ENCODE measurements at regions not wholly inside any gene's neighbourhood (a gene's known extent, or its start where the extent isn't known, plus 50 kb on each side); places are given as distances from the start of the nearest gene placed in this dataset.

GRCh38 chr3:96510334-96510733 is 304.1 kb upstream of the EPHA6 start:
- peaks cover 0 to 5% (median 0%) of the 10 kb centered on the region in 4 donors for H3K9me3 ChIP-seq (ENCODE audit: control insufficient read depth in 4 of 4, insufficient read depth in 3 of 4, low read length in 3 of 4)
- ATAC-seq (ENCODE audit: insufficient read depth, low FRiP score) (no peak), DNase-seq (no peak)
- H3K9ac ChIP-seq (ENCODE audit: insufficient read depth in 1 of 2, low read length in 2 of 2), result no peak overlapping the region
- 91 to 94% methylated on average over 7 of the region's 7 CpGs for WGBS, 2 donors
- H3K4me1 ChIP-seq (ENCODE audit: control insufficient read depth in 5 of 5, insufficient read depth in 5 of 5, low read length in 5 of 5), result no peaks in the 10 kb centered on the region
- no peak for TF ChIP-seq CTCF (IDR thresholded peaks at IDR 0.05; ENCODE audit: control extremely low read depth, extremely low read depth)
- no peak overlapping the region for H3K4me3 ChIP-seq
- no peak overlapping the region for H3K27ac ChIP-seq (ENCODE audit: low read depth in 1 of 2, low read length in 1 of 2)
- no peaks in the 10 kb centered on the region for H3K27me3 ChIP-seq (ENCODE audit: control insufficient read depth in 3 of 3, insufficient read depth in 3 of 3, low read length in 2 of 3)
- H3K36me3 ChIP-seq (ENCODE audit: control insufficient read depth in 4 of 4, insufficient read depth in 4 of 4, low read length in 4 of 4), result no peaks in the 10 kb centered on the region

- Histone ChIP-seq H3K27me3 (ENCODE audit: control insufficient read depth in 3 of 3, insufficient read depth in 3 of 3, low read length in 2 of 3) (no peaks in the 10 kb centered on the region), H3K36me3 (ENCODE audit: control insufficient read depth in 4 of 4, insufficient read depth in 4 of 4, low read length in 4 of 4) (no peaks in the 10 kb centered on the region), H3K27ac (ENCODE audit: low read depth in 1 of 2, low read length in 1 of 2) (no peak overlapping the region), H3K9me3 (ENCODE audit: control insufficient read depth in 4 of 4, insufficient read depth in 3 of 4, low read length in 3 of 4) (no peaks in the 10 kb centered on the region), H3K4me3 (no peak overlapping the region), H3K9ac (ENCODE audit: insufficient read depth in 1 of 2, low read length in 2 of 2) (no peak overlapping the region), H3K4me1 (ENCODE audit: control insufficient read depth in 5 of 5, insufficient read depth in 5 of 5, low read length in 5 of 5) (no peaks in the 10 kb centered on the region)
- DNase-seq, result no peak
- ATAC-seq (ENCODE audit: insufficient read depth, low FRiP score), result no peak
- no peak for TF ChIP-seq CTCF (IDR thresholded peaks at IDR 0.05; ENCODE audit: control extremely low read depth, extremely low read depth)
Observed at GRCh38 chr3:96537165-96537564, 277.2 kb upstream of the EPHA6 start.

GRCh38 chr3:96538186-96538585 is 276.2 kb upstream of the EPHA6 start:
- ATAC-seq (ENCODE audit: insufficient read depth, low FRiP score), result no peak

More at GRCh38 chr3:96538186-96538585, 276.2 kb upstream of the EPHA6 start:
- TF ChIP-seq CTCF (IDR thresholded peaks at IDR 0.05; ENCODE audit: control extremely low read depth, extremely low read depth), result no peak
- Histone ChIP-seq H3K27me3 (ENCODE audit: control insufficient read depth in 3 of 3, insufficient read depth in 3 of 3, low read length in 2 of 3) (no peaks in the 10 kb centered on the region), H3K4me3 (no peak overlapping the region), H3K27ac (ENCODE audit: low read depth in 1 of 2, low read length in 1 of 2) (no peak overlapping the region), H3K4me1 (ENCODE audit: control insufficient read depth in 5 of 5, insufficient read depth in 5 of 5, low read length in 5 of 5) (no peaks in the 10 kb centered on the region), H3K9me3 (ENCODE audit: control insufficient read depth in 4 of 4, insufficient read depth in 3 of 4, low read length in 3 of 4) (peaks cover 0 to 4% (median 0%) of the 10 kb centered on the region in 4 donors), H3K36me3 (ENCODE audit: control insufficient read depth in 4 of 4, insufficient read depth in 4 of 4, low read length in 4 of 4) (no peaks in the 10 kb centered on the region), H3K9ac (ENCODE audit: insufficient read depth in 1 of 2, low read length in 2 of 2) (no peak overlapping the region)
- 59 to 85% methylated on average over 1 of the region's 1 CpG for WGBS, 2 donors
- DNase-seq, result no peak

Measured in lung (tissue), 11 donors.